HTR-8/SVneo (cell line): ENCODE measurements at regions not wholly inside any gene's neighbourhood (a gene's known extent, or its start where the extent isn't known, plus 50 kb on each side); places are given as distances from the start of the nearest gene placed in this dataset.
"Not testable (repeated sequence)": the region's sequence is repeated elsewhere in the genome, so short reads cannot be mapped to it uniquely, and the experiment has no call there.

ENCODE experiments used
- DNase-seq: peaks from one replicate; pipeline ENCODE4 v3.0.0; 2011; ENCODE audit warnings: low spot score, mixed read lengths; ENCODE audit not compliant: insufficient read length
- FAIRE-seq: peaks from 2 replicates; lab custom pipeline; 2011; peaks lifted over from hg19 to GRCh38; lab: Jason Lieb, UNC

GRCh38 chr1:106366627-106367319 lies 689.7 kb upstream of the PRMT6 start:
- DNase-seq (no peak), FAIRE-seq (no peak)

- FAIRE-seq (no peak), DNase-seq (no peak)
These were observed 678.2 kb upstream of the PRMT6 start for GRCh38 chr1:106378261-106378660.

DNA sequence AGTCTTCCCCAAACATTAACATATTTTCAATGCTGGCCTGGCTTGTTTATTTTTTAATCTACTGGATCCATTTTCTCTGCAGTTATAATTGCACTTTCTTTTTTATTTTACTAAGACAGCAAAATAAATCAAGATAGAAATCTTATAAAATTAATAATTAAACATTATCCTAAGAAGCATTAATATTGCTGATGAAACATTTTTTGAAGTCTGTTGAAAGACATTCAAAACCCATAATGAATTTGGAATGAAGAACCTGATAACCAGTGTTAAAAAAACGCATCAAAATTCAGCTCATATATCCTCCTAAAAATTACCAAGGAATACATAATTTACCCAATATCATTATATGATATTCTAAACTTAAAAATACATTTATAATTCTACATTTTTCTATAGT lies 675.7 kb upstream of the PRMT6 start:
- FAIRE-seq (no peak), DNase-seq (no peak)

GRCh38 chr1:106389160-106389559 lies 667.3 kb upstream of the PRMT6 start:
- DNase-seq, FAIRE-seq: not testable (repeated sequence)

DNA sequence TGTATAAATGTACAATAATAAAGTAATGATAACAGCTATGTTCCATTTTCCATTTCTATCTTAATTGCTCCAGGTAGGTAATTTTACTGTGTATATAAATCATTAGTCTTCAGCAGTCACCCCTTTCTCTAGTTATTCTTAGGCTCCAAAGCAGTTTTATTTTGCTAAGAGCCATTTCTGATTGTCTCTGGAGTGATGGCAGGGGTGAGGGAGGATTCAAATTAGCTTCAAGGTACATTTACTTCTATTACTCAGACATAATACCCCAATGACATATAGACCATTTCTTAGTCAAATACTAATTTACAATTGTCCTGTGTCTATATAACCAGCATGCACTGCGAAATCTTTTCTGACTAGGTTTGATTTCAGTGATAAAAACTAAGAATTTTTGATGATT lies 663.4 kb upstream of the PRMT6 start:
- no peak for DNase-seq
- no peak for FAIRE-seq

DNA sequence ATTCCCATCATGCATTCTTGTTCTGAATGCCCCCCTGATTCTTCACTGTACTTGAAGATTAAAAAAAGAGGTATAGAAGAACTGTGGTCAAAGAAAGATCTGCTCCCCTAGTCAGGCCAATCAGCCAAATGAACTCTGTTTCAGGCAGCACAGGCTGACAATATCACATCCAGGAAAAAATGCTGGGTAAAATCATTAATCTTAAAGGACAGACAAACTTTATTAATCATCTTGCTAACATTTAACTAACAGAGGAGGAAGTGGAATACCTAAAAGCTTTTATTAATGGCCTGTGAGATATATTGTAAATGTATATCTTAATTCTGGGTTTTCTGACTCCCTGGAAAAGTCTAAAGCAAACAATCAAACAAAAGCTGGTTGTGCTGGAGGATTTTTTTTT lies 660.5 kb upstream of the PRMT6 start:
- no peak for FAIRE-seq

DNA sequence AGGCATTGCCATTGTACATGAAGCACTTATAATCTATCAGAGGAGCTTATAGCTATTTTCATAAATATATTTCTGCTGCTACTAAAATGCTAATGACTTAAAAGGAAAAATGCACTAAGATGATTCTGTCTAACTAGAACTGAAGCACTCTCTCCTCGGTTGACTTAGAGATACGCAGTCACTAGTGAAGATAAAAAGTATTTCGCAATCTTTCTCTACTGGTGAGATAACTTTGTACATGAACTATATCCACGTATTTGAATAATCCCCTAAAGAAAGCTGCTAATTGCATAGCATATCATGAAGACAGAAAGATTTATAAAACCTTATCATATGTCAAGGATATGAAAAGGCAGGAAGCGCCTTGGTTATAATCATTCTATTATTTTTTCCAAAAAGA lies 658.1 kb upstream of the PRMT6 start:
- DNase-seq = no peak
- FAIRE-seq = no peak

More for the DNA sequence above, 660.5 kb upstream of the PRMT6 start:
- DNase-seq = no peak

DNA sequence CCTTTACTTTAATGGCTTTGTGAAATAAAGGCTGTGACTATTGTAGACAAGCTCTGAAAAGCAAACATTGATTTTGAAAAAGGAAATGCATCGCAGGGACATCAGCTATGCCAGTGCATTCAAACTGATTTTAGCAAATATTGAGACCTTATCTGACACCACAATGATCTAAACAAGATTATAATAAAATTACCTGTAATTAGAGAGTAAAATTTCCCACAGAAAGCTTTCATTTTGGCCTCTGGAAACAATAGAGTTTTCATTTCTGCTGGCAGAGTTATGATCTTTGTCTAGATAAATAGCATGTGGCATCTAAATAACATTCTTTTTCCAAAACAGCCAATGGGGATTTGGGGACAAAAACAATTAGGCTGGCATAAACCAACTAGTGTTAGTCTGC lies 650.4 kb upstream of the PRMT6 start:
- FAIRE-seq = no peak
- DNase-seq = no peak

DNA sequence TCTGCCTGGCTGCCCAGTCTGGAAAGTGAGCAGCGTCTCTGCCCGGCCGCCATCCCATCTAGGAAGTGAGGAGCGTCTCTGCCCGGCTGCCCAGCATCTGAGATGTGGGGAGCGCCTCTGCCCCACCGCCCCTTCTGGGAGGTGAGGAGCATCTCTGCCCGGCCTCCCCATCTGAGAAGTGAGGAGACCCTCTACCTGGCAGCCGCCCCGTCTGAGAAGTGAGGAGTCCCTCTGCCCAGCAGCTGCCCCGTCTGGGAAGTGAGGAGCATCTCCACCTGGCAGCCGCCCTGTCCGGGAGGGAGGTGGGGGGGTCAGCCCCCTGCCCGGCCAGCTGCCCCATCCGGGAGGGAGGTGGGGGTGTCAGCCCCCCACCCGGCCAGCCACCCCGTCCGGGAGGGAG lies 644.2 kb upstream of the PRMT6 start:
- FAIRE-seq, DNase-seq: not testable (repeated sequence)

DNA sequence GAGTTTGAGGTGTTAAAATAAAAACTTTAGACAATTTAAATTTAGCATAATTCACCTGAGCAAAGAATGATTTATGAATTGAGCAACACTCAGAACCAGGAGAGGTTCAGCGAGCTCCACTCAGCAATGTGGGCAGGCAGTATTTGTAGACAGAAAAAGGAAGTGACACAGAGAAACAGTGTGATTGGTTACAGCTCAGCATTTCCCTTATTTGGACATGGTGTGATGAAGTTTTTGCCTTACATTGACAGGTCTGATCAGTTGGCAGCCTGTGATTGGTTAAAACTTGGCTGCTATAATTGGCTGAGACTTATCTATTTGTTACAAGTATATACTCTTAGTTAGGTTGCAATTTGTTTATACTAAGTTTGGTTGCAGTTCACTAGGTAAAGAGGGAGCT lies 621.2 kb upstream of the PRMT6 start:
- FAIRE-seq = no peak

GRCh38 chr1:106439475-106439874 lies 617.0 kb upstream of the PRMT6 start:
- FAIRE-seq (no peak), DNase-seq (no peak)

More for the DNA sequence above, 621.2 kb upstream of the PRMT6 start:
- DNase-seq = no peak

GRCh38 chr1:106447466-106447865 lies 609.0 kb upstream of the PRMT6 start:
- no peak for FAIRE-seq
- no peak for DNase-seq

- FAIRE-seq (no peak), DNase-seq (no peak)
These were observed 599.6 kb upstream of the PRMT6 start for GRCh38 chr1:106456832-106457231.

DNA sequence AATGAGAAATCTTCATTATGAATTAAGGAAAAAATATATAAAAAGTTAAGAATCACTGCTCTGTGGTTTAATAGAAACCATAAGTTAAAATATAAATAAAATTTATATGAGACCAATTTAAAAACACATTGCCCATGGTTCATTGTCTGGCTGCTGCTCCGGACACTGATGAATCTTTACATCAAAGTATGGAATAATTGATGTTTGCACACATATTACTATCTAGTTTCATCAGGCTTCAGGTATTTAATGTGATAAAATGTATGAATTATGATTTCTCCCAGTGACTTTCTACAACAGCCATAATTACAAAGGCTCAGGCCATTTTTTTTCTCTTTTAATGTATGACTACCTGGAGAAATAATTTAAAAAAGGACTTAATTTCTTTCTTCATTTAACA lies 599.1 kb upstream of the PRMT6 start:
- DNase-seq (no peak), FAIRE-seq (no peak)

- DNase-seq (no peak), FAIRE-seq (no peak)
These were observed 597.6 kb upstream of the PRMT6 start for GRCh38 chr1:106458866-106459265.

DNA sequence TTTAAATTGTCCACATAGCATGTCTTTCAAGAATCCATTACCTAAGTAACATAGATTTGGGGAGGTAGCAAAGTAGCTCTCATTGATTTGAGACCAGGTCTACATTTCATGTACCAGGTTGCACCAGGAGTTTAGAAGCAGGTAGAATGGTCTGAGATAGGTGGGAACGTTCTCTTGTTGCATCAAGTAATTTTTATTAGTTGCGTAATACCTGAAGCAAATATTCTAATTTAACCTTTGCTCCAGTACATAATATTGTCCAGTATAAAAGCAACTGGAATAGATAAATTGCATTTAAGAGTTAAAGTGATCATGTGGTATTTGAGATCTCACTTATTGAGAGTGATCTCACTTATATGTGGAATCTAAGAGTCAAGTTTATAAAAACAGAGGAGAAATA lies 597.1 kb upstream of the PRMT6 start:
- no peak for FAIRE-seq
- no peak for DNase-seq

GRCh38 chr1:106465666-106466065 lies 590.8 kb upstream of the PRMT6 start:
- FAIRE-seq (no peak), DNase-seq (no peak)

- FAIRE-seq = no peak
- DNase-seq = no peak
These were observed 575.8 kb upstream of the PRMT6 start for GRCh38 chr1:106480629-106481028.

DNA sequence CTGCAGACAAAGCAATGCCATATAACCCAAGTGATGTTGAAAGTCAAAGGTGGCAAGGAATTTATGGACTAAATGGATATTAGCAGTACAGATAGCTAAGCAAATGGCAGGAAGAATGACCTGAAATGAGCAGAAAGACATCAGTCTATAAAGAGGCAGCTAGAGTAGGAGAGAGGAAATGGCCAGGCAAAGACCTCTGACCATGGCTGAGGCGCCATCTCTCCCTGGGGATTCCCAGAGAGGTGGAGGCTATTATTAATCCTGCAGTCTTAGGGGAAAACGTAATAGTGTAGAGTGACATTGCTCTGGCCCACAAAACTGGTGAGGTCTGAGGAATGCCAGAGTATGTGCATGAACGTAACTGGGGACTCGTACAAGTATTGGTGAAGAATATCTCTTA lies 563.6 kb upstream of the PRMT6 start:
- FAIRE-seq (no peak), DNase-seq (no peak)

DNA sequence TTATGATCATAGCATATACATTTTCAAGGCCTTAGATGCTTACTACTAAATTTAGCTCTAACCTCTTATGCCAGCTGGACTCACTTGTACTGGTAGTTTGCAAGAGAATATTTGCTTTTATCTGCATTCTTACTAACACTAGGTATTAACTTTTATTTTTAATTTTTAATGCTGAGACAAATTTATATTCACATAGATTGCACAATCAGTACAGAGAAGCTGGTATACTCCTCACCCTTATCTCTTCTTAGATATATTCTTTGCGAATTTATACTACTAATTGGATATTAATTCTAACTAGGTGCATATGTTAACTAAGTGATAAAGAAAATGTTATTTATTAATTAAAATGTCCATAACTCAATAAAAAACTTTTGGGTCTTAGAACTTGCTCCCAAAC lies 561.8 kb upstream of the PRMT6 start:
- FAIRE-seq (no peak), DNase-seq (no peak)

DNA sequence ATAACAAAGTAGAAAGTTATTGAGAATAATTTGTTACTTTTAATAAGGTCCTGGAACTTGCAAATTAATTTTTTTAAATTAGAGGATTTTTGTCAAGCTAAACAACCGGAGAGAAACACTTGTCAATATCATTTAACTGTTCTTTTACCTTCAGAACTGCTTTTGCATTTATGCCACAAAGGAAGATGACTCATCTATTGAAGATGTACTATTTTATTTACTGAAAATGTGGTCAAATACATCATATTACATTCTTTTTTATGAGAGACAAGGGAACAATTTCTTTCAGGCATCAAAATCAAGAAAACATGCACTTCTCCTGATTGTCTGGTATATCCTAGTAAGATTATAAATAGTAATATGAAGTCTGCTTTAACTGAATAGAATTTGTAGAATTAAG lies 558.2 kb upstream of the PRMT6 start:
- no peak for FAIRE-seq
- DNase-seq = no peak

DNA sequence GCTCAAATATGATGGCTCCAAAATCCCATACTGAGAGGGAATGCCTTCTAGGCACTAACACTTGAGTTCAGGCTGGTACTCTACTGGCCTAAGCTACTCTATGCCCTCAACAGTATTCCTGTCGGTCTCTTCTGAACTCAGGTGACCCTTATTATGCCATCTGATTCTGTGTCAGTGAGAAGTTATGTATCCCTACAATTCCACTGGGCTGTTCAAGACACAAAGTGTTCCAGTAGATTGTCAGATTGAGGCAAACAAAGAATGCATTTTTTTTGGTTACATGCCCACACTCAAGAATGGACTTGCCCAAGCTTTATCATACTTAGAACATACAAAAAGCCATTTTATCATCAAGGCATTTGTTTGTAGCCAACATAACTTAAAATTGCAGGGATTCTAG lies 553.8 kb upstream of the PRMT6 start:
- FAIRE-seq = no peak
- no peak for DNase-seq

DNA sequence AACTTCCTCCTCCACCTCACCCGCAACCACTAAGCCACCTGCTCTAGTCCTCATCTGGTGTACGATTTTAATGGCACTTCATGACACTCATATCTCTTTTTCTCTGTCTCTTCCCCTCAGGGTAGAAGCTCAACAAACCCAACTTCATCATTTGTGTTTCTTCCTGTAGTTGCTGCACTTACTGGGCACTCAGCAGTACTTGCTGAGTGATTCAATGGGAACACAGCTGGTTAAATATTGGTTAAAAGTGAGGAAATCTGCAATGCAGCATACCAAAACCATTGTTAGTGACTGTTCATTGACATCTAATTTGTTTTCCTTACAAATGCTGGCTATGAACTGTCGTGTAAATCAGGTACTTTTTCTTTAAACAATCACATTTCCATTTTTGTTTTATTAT lies 541.1 kb upstream of the PRMT6 start:
- FAIRE-seq = no peak

More for the DNA sequence above, 541.1 kb upstream of the PRMT6 start:
- no peak for DNase-seq
